ENCODE measurements at regions not wholly inside any gene's neighbourhood (a gene's known extent, or its start where the extent isn't known, plus 50 kb on each side); places are given as distances from the start of the nearest gene placed in this dataset.

GRCh38 chr2:191500566-191500883 is 177.4 kb upstream of the NABP1 start:
- ChIA-PET CTCF (no interaction called here), POLR2A (no interaction called here)
- H3K4me1 Mint-ChIP-seq (ENCODE audit: low read depth): no peaks in the 10 kb centered on the region
- peaks cover 6% of the 10 kb centered on the region for H3K27me3 Mint-ChIP-seq
- Histone ChIP-seq H3K4me1 (ENCODE audit: insufficient read depth, low read length) (no peaks in the 10 kb centered on the region), H3K9me3 (ENCODE audit: control insufficient read depth in 1 of 2, insufficient read depth in 1 of 2, low read length in 2 of 2) (no peaks in the 10 kb centered on the region), H3K27me3 (ENCODE audit: control insufficient read depth in 1 of 2, insufficient read depth in 2 of 2, low read length in 2 of 2) (peaks cover 0 to 2% of the 10 kb centered on the region in 2 experiments), H3K27ac (ENCODE audit: low read depth in 1 of 2, low read length in 2 of 2) (no peak overlapping the region), H3K36me3 (ENCODE audit: insufficient read depth, low read length) (no peaks in the 10 kb centered on the region), H3K4me3 (ENCODE audit: low read length) (no peak overlapping the region)
- ATAC-seq (ENCODE audit: poor library complexity) (no peak), DNase-seq (no peak)
- TF ChIP-seq, protein P1, sequence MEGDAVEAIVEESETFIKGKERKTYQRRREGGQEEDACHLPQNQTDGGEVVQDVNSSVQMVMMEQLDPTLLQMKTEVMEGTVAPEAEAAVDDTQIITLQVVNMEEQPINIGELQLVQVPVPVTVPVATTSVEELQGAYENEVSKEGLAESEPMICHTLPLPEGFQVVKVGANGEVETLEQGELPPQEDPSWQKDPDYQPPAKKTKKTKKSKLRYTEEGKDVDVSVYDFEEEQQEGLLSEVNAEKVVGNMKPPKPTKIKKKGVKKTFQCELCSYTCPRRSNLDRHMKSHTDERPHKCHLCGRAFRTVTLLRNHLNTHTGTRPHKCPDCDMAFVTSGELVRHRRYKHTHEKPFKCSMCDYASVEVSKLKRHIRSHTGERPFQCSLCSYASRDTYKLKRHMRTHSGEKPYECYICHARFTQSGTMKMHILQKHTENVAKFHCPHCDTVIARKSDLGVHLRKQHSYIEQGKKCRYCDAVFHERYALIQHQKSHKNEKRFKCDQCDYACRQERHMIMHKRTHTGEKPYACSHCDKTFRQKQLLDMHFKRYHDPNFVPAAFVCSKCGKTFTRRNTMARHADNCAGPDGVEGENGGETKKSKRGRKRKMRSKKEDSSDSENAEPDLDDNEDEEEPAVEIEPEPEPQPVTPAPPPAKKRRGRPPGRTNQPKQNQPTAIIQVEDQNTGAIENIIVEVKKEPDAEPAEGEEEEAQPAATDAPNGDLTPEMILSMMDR (IDR thresholded peaks at IDR 0.05): no peak
- H3K9me3 Mint-ChIP-seq: no peaks in the 10 kb centered on the region
- H3K4me3 Mint-ChIP-seq: no peak overlapping the region
- H3K36me3 Mint-ChIP-seq (ENCODE audit: low read depth): no peaks in the 10 kb centered on the region
- no peak overlapping the region for H3K27ac Mint-ChIP-seq
- intact Hi-C loops (cut with DNase I, micrococcal nuclease): no loop called here

- Histone ChIP-seq H3K4me3 (ENCODE audit: low read length) (no peak overlapping the region), H3K4me1 (ENCODE audit: insufficient read depth, low read length) (no peaks in the 10 kb centered on the region), H3K27ac (ENCODE audit: low read depth in 1 of 2, low read length in 2 of 2) (no peak overlapping the region), H3K9me3 (ENCODE audit: control insufficient read depth in 1 of 2, insufficient read depth in 1 of 2, low read length in 2 of 2) (no peaks in the 10 kb centered on the region), H3K36me3 (ENCODE audit: insufficient read depth, low read length) (no peaks in the 10 kb centered on the region), H3K27me3 (ENCODE audit: control insufficient read depth in 1 of 2, insufficient read depth in 2 of 2, low read length in 2 of 2) (peaks cover 0 to 2% of the 10 kb centered on the region in 2 experiments)
- ATAC-seq (ENCODE audit: poor library complexity) (no peak), DNase-seq (no peak)
- Mint-ChIP-seq H3K4me3 (no peak overlapping the region), H3K27ac (no peak overlapping the region), H3K4me1 (ENCODE audit: low read depth) (no peaks in the 10 kb centered on the region), H3K27me3 (peaks cover 7% of the 10 kb centered on the region), H3K9me3 (no peaks in the 10 kb centered on the region), H3K36me3 (ENCODE audit: low read depth) (no peaks in the 10 kb centered on the region)
- POLR2A ChIA-PET: no interaction called here
- CTCF ChIA-PET: interaction anchor here (1.1 kb wide), 1 partner anchor 66 kb away, joined by 3 read pairs; no protein-coding TSS in a partner anchor
- TF ChIP-seq, protein P1 (IDR thresholded peaks at IDR 0.05): no peak
- intact Hi-C loops (cut with DNase I, micrococcal nuclease): no loop called here
These were observed 176.9 kb upstream of the NABP1 start for GRCh38 chr2:191500884-191501560.

GRCh38 chr2:191501561-191502168 is 176.3 kb upstream of the NABP1 start:
- peaks cover 0 to 2% of the 10 kb centered on the region in 2 experiments for H3K27me3 ChIP-seq (ENCODE audit: control insufficient read depth in 1 of 2, insufficient read depth in 2 of 2, low read length in 2 of 2)
- ATAC-seq (ENCODE audit: poor library complexity) (no peak), DNase-seq (no peak)
- H3K4me3 Mint-ChIP-seq: no peak overlapping the region
- TF ChIP-seq, protein P1 (IDR thresholded peaks at IDR 0.05): no peak
- H3K9me3 Mint-ChIP-seq: no peaks in the 10 kb centered on the region
- no peak overlapping the region for H3K4me3 ChIP-seq (ENCODE audit: low read length)
- no peak overlapping the region for H3K27ac Mint-ChIP-seq
- H3K36me3 Mint-ChIP-seq (ENCODE audit: low read depth): no peaks in the 10 kb centered on the region
- ChIA-PET POLR2A (no interaction called here), CTCF (interaction anchor here (1.1 kb wide), 1 partner anchor 65 kb away, joined by 3 read pairs; no protein-coding TSS in a partner anchor)
- no peaks in the 10 kb centered on the region for H3K36me3 ChIP-seq (ENCODE audit: insufficient read depth, low read length)
- no peaks in the 10 kb centered on the region for H3K9me3 ChIP-seq (ENCODE audit: control insufficient read depth in 1 of 2, insufficient read depth in 1 of 2, low read length in 2 of 2)
- peaks cover 7% of the 10 kb centered on the region for H3K27me3 Mint-ChIP-seq
- intact Hi-C loops (cut with DNase I, micrococcal nuclease): no loop called here
- no peaks in the 10 kb centered on the region for H3K4me1 Mint-ChIP-seq (ENCODE audit: low read depth)
- no peaks in the 10 kb centered on the region for H3K4me1 ChIP-seq (ENCODE audit: insufficient read depth, low read length)
- H3K27ac ChIP-seq (ENCODE audit: low read depth in 1 of 2, low read length in 2 of 2): no peak overlapping the region

Measured in CD4-positive, alpha-beta T cell (primary cell).